ENCODE measurements at regions not wholly inside any gene's neighbourhood (a gene's known extent, or its start where the extent isn't known, plus 50 kb on each side); places are given as distances from the start of the nearest gene placed in this dataset.

DNA sequence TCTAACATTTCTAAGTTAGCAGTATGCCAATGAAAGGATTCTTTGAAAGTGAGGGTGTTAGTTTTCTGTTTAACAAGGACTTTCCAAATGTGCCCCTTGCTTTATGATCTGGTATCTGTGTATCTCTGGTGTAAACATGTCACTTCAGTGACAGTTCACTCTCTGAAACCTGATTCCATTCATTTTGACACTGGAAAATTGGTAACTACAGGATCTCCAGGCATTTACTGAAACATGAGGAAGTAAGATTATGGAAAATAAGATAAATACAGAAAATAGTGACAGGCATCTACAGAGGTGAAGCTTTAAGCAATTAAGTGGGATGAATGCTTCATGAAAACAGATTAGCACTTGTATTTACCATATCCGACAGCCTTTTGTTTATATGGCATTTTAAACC, 101.6 kb upstream of the MYO16 start:
- Histone ChIP-seq H3K4me1 (ENCODE audit: control insufficient read depth, insufficient read depth, low read length) (no peaks in the 10 kb centered on the region), H3K9ac (ENCODE audit: extremely low read depth, low read length, poor library complexity, severe bottlenecking) (no peak overlapping the region), H3K27ac (ENCODE audit: low read depth, low read length) (no peak overlapping the region), H3K9me3 (ENCODE audit: control insufficient read depth, low read length) (no peaks in the 10 kb centered on the region), H3K36me3 (ENCODE audit: control insufficient read depth, insufficient read depth, low read length) (no peaks in the 10 kb centered on the region), H3K4me3 (ENCODE audit: low read length) (no peak overlapping the region), H3K27me3 (ENCODE audit: control insufficient read depth, insufficient read depth, low read length, poor library complexity, severe bottlenecking) (no peaks in the 10 kb centered on the region)
- Mint-ChIP-seq H3K9me3 (no peaks in the 10 kb centered on the region), H3K4me3 (no peak overlapping the region), H3K4me1 (peaks cover 5% of the 10 kb centered on the region), H3K27me3 (ENCODE audit: insufficient read depth) (peaks cover 17% of the 10 kb centered on the region), H3K36me3 (ENCODE audit: low read depth) (no peaks in the 10 kb centered on the region), H3K27ac (no peak overlapping the region)
- 63 to 100% methylated on average over 1 of the region's 1 CpG for WGBS, 2 experiments (ENCODE audit: insufficient coverage in 1 of 2, insufficient read length in 1 of 2)
- TF ChIP-seq CTCF (conservative IDR thresholded peaks at IDR 0.05): no peak
- no peak for DNase-seq

GRCh38 chr13:108528303-108528702, 101.1 kb upstream of the MYO16 start:
- H3K27me3 ChIP-seq (ENCODE audit: control insufficient read depth, insufficient read depth, low read length, poor library complexity, severe bottlenecking): no peaks in the 10 kb centered on the region
- Mint-ChIP-seq H3K27me3 (ENCODE audit: insufficient read depth) (peaks cover 15% of the 10 kb centered on the region), H3K9me3 (no peaks in the 10 kb centered on the region), H3K36me3 (ENCODE audit: low read depth) (no peaks in the 10 kb centered on the region), H3K4me3 (no peak overlapping the region), H3K27ac (no peak overlapping the region), H3K4me1 (peaks cover 5% of the 10 kb centered on the region)
- DNase-seq: no peak
- no peak overlapping the region for H3K27ac ChIP-seq (ENCODE audit: low read depth, low read length)
- H3K9ac ChIP-seq (ENCODE audit: extremely low read depth, low read length, poor library complexity, severe bottlenecking): no peak overlapping the region
- H3K4me3 ChIP-seq (ENCODE audit: low read length): no peak overlapping the region
- TF ChIP-seq CTCF (conservative IDR thresholded peaks at IDR 0.05): no peak
- no peaks in the 10 kb centered on the region for H3K4me1 ChIP-seq (ENCODE audit: control insufficient read depth, insufficient read depth, low read length)
- WGBS, 2 experiments (ENCODE audit: insufficient coverage in 1 of 2, insufficient read length in 1 of 2): 69 to 80% methylated on average over 1 to 2 of the region's 2 CpGs
- H3K9me3 ChIP-seq (ENCODE audit: control insufficient read depth, low read length): no peaks in the 10 kb centered on the region
- H3K36me3 ChIP-seq (ENCODE audit: control insufficient read depth, insufficient read depth, low read length): no peaks in the 10 kb centered on the region

- TF ChIP-seq CTCF (conservative IDR thresholded peaks at IDR 0.05): no peak
- no peaks in the 10 kb centered on the region for H3K9me3 Mint-ChIP-seq
- H3K4me1 Mint-ChIP-seq: no peaks in the 10 kb centered on the region
- H3K4me1 ChIP-seq (ENCODE audit: control insufficient read depth, insufficient read depth, low read length): no peaks in the 10 kb centered on the region
- peaks cover 16% of the 10 kb centered on the region for H3K27me3 Mint-ChIP-seq (ENCODE audit: insufficient read depth)
- no peak overlapping the region for H3K27ac ChIP-seq (ENCODE audit: low read depth, low read length)
- H3K4me3 ChIP-seq (ENCODE audit: low read length): no peak overlapping the region
- no peak for DNase-seq
- H3K9ac ChIP-seq (ENCODE audit: extremely low read depth, low read length, poor library complexity, severe bottlenecking): no peak overlapping the region
- H3K27ac Mint-ChIP-seq: no peak overlapping the region
- H3K4me3 Mint-ChIP-seq: no peak overlapping the region
- no peaks in the 10 kb centered on the region for H3K36me3 Mint-ChIP-seq (ENCODE audit: low read depth)
- H3K27me3 ChIP-seq (ENCODE audit: control insufficient read depth, insufficient read depth, low read length, poor library complexity, severe bottlenecking): peaks cover 8% of the 10 kb centered on the region
- H3K9me3 ChIP-seq (ENCODE audit: control insufficient read depth, low read length): no peaks in the 10 kb centered on the region
- no peaks in the 10 kb centered on the region for H3K36me3 ChIP-seq (ENCODE audit: control insufficient read depth, insufficient read depth, low read length)
- 92% methylated on average over 2 of the region's 2 CpGs; no CpG with 5 or more reads in 1 of the 2 experiments for WGBS, 2 experiments (ENCODE audit: insufficient coverage in 1 of 2, insufficient read length in 1 of 2)
Measured at GRCh38 chr13:108533842-108534241, 95.6 kb upstream of the MYO16 start.

Measured in endodermal cell (in vitro differentiated cells).